ENCODE measurements at regions not wholly inside any gene's neighbourhood (a gene's known extent, or its start where the extent isn't known, plus 50 kb on each side); places are given as distances from the start of the nearest gene placed in this dataset.

GRCh38 chr15:56831467-56832005 lies 86.9 kb upstream of the TCF12 start:
- TF ChIP-seq, protein P1, sequence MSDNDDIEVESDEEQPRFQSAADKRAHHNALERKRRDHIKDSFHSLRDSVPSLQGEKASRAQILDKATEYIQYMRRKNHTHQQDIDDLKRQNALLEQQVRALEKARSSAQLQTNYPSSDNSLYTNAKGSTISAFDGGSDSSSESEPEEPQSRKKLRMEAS (IDR thresholded peaks at IDR 0.05), result no peak
- no peak for TF ChIP-seq GMEB1 (CRISPR knock-in tag; IDR thresholded peaks at IDR 0.05; ENCODE audit: borderline replicate concordance)
- no peak for TF ChIP-seq ZNF24 (IDR thresholded peaks at IDR 0.05)
- no peak for TF ChIP-seq CHD2 (IDR thresholded peaks at IDR 0.05; ENCODE audit: low read depth, low read length)
- TF ChIP-seq CTCF (CRISPR knock-in tag; IDR thresholded peaks at IDR 0.05), result no peak
- no peak for TF ChIP-seq ZBTB8A (CRISPR knock-in tag; IDR thresholded peaks at IDR 0.05; ENCODE audit: borderline replicate concordance, low read depth)
- no peak for TF ChIP-seq ATF6 (CRISPR knock-in tag; conservative IDR thresholded peaks at IDR 0.05)
- TF ChIP-seq GLI4 (CRISPR knock-in tag; IDR thresholded peaks at IDR 0.05; ENCODE audit: borderline replicate concordance), result no peak
- no peak for TF ChIP-seq ADNP (CRISPR knock-in tag; IDR thresholded peaks at IDR 0.05)
- TF ChIP-seq THYN1 (CRISPR knock-in tag; IDR thresholded peaks at IDR 0.05; ENCODE audit: borderline replicate concordance, low read depth), result no peak
- TF ChIP-seq POLR2AphosphoS2 (IDR thresholded peaks at IDR 0.05; ENCODE audit: low read depth, low read length), result no peak
- TF ChIP-seq POLR2A (IDR thresholded peaks at IDR 0.05; ENCODE audit: insufficient read depth in 1 of 2, low read depth in 2 of 2, low read length in 2 of 2), result no peak
- no peak for TF ChIP-seq SIN3A (IDR thresholded peaks at IDR 0.05; ENCODE audit: borderline replicate concordance, low read depth, low read length)
- TF ChIP-seq, protein P2, sequence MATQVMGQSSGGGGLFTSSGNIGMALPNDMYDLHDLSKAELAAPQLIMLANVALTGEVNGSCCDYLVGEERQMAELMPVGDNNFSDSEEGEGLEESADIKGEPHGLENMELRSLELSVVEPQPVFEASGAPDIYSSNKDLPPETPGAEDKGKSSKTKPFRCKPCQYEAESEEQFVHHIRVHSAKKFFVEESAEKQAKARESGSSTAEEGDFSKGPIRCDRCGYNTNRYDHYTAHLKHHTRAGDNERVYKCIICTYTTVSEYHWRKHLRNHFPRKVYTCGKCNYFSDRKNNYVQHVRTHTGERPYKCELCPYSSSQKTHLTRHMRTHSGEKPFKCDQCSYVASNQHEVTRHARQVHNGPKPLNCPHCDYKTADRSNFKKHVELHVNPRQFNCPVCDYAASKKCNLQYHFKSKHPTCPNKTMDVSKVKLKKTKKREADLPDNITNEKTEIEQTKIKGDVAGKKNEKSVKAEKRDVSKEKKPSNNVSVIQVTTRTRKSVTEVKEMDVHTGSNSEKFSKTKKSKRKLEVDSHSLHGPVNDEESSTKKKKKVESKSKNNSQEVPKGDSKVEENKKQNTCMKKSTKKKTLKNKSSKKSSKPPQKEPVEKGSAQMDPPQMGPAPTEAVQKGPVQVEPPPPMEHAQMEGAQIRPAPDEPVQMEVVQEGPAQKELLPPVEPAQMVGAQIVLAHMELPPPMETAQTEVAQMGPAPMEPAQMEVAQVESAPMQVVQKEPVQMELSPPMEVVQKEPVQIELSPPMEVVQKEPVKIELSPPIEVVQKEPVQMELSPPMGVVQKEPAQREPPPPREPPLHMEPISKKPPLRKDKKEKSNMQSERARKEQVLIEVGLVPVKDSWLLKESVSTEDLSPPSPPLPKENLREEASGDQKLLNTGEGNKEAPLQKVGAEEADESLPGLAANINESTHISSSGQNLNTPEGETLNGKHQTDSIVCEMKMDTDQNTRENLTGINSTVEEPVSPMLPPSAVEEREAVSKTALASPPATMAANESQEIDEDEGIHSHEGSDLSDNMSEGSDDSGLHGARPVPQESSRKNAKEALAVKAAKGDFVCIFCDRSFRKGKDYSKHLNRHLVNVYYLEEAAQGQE (IDR thresholded peaks at IDR 0.05; ENCODE audit: borderline replicate concordance in 1 of 2, low read depth in 1 of 2, low read length in 2 of 2), result no peak
